Astrocyte (in vitro differentiated cells and primary cell): ENCODE measurements at regions not wholly inside any gene's neighbourhood (a gene's known extent, or its start where the extent isn't known, plus 50 kb on each side); places are given as distances from the start of the nearest gene placed in this dataset.

Source experiments
- DNase-seq: peaks from one replicate; pipeline ENCODE4 v3.0.0-alpha.2; 2010; ENCODE audit warnings: low read depth
- FAIRE-seq: peaks from 2 replicates; lab custom pipeline; 2011; peaks lifted over from hg19 to GRCh38; lab: Jason Lieb, UNC
- H2AFZ ChIP-seq: 2 replicates; pipeline ENCODE4 v1.6.0; 2012; ENCODE audit warnings: low read depth, low read length, inconsistent platforms
- H3K27ac ChIP-seq: 2 replicates; pipeline ENCODE4 v1.5.1; 2011; ENCODE audit warnings: low read depth, low read length, inconsistent platforms
- H3K27me3 ChIP-seq: 2 replicates; pipeline ENCODE4 v1.6.0; 2011; ENCODE audit warnings: low read length, inconsistent platforms; ENCODE audit not compliant: insufficient read depth
- H3K36me3 ChIP-seq: 2 replicates; pipeline ENCODE4 v1.5.1; 2011; ENCODE audit warnings: low read length, inconsistent platforms; ENCODE audit not compliant: insufficient read depth
- H3K4me1 ChIP-seq: 2 replicates; pipeline ENCODE4 v1.5.1; 2011; ENCODE audit warnings: low read length, inconsistent platforms; ENCODE audit not compliant: insufficient read depth
- H3K4me2 ChIP-seq: 2 replicates; pipeline ENCODE4 v1.6.0; 2012; ENCODE audit warnings: low read length, inconsistent platforms
- H3K4me3 ChIP-seq: 2 replicates; pipeline ENCODE4 v1.5.1; 2011; ENCODE audit warnings: low read depth, mild to moderate bottlenecking, low read length, inconsistent platforms; ENCODE audit not compliant: insufficient read depth
- H3K79me2 ChIP-seq: 2 replicates; pipeline ENCODE4 v1.6.0; 2012; ENCODE audit warnings: mild to moderate bottlenecking, low read length, inconsistent platforms; ENCODE audit not compliant: insufficient read depth
- H3K9ac ChIP-seq: 2 replicates; pipeline ENCODE4 v1.6.0; 2012; ENCODE audit warnings: mild to moderate bottlenecking, low read length, inconsistent platforms
- H3K9me3 ChIP-seq: 2 replicates; pipeline ENCODE4 v1.5.1; 2012; ENCODE audit warnings: low read depth, mild to moderate bottlenecking, low read length, inconsistent platforms; ENCODE audit not compliant: insufficient read depth
- H4K20me1 ChIP-seq: 2 replicates; pipeline ENCODE4 v1.6.0; 2012; ENCODE audit warnings: low read length, inconsistent platforms; ENCODE audit not compliant: insufficient read depth
- H3K27ac Mint-ChIP-seq: one replicate; pipeline ENCODE4 v1.8.0; 2021; ENCODE audit warnings: mild to moderate bottlenecking, mixed read lengths; ENCODE audit not compliant: unreplicated experiment
- H3K27me3 Mint-ChIP-seq: one replicate; pipeline ENCODE4 v1.8.0; 2021; ENCODE audit warnings: low read depth, mixed read lengths; ENCODE audit not compliant: unreplicated experiment
- H3K36me3 Mint-ChIP-seq: one replicate; pipeline ENCODE4 v1.8.0; 2021; ENCODE audit warnings: low read depth, mixed read lengths; ENCODE audit not compliant: unreplicated experiment
- H3K4me1 Mint-ChIP-seq: one replicate; pipeline ENCODE4 v1.8.0; 2021; ENCODE audit warnings: low read depth, mixed read lengths; ENCODE audit not compliant: unreplicated experiment
- H3K4me3 Mint-ChIP-seq: one replicate; pipeline ENCODE4 v1.8.0; 2021; ENCODE audit warnings: mild to moderate bottlenecking, moderate library complexity, mixed read lengths; ENCODE audit not compliant: unreplicated experiment
- H3K9me3 Mint-ChIP-seq: one replicate; pipeline ENCODE4 v1.8.0; 2021; ENCODE audit warnings: mild to moderate bottlenecking, mixed read lengths; ENCODE audit not compliant: unreplicated experiment
- CTCF ChIP-seq: IDR thresholded peaks from 2 replicates; pipeline ENCODE4 v1.5.1; 2011; ENCODE audit warnings: low read depth, mild to moderate bottlenecking, inconsistent platforms, low read length, moderate library complexity; ENCODE audit not compliant: insufficient read depth
- EZH2 ChIP-seq: IDR thresholded peaks from 2 replicates; pipeline ENCODE4 v1.6.1; 2012; ENCODE audit warnings: mild to moderate bottlenecking, low read length, inconsistent platforms; ENCODE audit not compliant: insufficient read depth

- no peak overlapping the region for H2AFZ ChIP-seq
- FAIRE-seq (no peak), DNase-seq (no peak)
- no peak overlapping the region for H3K4me2 ChIP-seq
- H3K27ac Mint-ChIP-seq: no peak overlapping the region
- no peaks in the 10 kb centered on the region for H3K9me3 ChIP-seq
- H3K27ac ChIP-seq: no peak overlapping the region
- no peaks in the 10 kb centered on the region for H3K79me2 ChIP-seq
- no peak overlapping the region for H3K9ac ChIP-seq
- no peak for TF ChIP-seq EZH2
- TF ChIP-seq CTCF: no peak
- H3K27me3 Mint-ChIP-seq: no peaks in the 10 kb centered on the region
- H3K36me3 ChIP-seq: no peaks in the 10 kb centered on the region
- no peaks in the 10 kb centered on the region for H3K27me3 ChIP-seq
- no peaks in the 10 kb centered on the region for H3K36me3 Mint-ChIP-seq
- H3K9me3 Mint-ChIP-seq: peaks cover 4% of the 10 kb centered on the region
- no peaks in the 10 kb centered on the region for H3K4me1 Mint-ChIP-seq
- no peaks in the 10 kb centered on the region for H4K20me1 ChIP-seq
- no peaks in the 10 kb centered on the region for H3K4me1 ChIP-seq
- no peak overlapping the region for H3K4me3 ChIP-seq
- H3K4me3 Mint-ChIP-seq: no peak overlapping the region
Measured at GRCh38 chr14:82390586-82390985, 856.9 kb upstream of the SEL1L start.

- Histone ChIP-seq H3K36me3 (no peaks in the 10 kb centered on the region), H3K79me2 (no peaks in the 10 kb centered on the region), H3K4me2 (no peak overlapping the region), H2AFZ (no peak overlapping the region), H3K4me3 (no peak overlapping the region), H3K4me1 (no peaks in the 10 kb centered on the region), H3K9ac (no peak overlapping the region), H3K27me3 (no peaks in the 10 kb centered on the region), H3K27ac (no peak overlapping the region), H4K20me1 (no peaks in the 10 kb centered on the region), H3K9me3 (no peaks in the 10 kb centered on the region)
- Mint-ChIP-seq H3K9me3 (no peaks in the 10 kb centered on the region), H3K4me3 (no peak overlapping the region), H3K27me3 (no peaks in the 10 kb centered on the region), H3K4me1 (no peaks in the 10 kb centered on the region), H3K36me3 (no peaks in the 10 kb centered on the region), H3K27ac (no peak overlapping the region)
- FAIRE-seq: no peak
- no peak for DNase-seq
- no peak for TF ChIP-seq CTCF
- no peak for TF ChIP-seq EZH2
Measured at GRCh38 chr14:82394916-82395315, 861.3 kb upstream of the SEL1L start.

- no peaks in the 10 kb centered on the region for H3K9me3 ChIP-seq
- no peaks in the 10 kb centered on the region for H3K4me1 ChIP-seq
- Mint-ChIP-seq H3K27me3 (no peaks in the 10 kb centered on the region), H3K4me1 (no peaks in the 10 kb centered on the region), H3K4me3 (no peak overlapping the region), H3K36me3 (no peaks in the 10 kb centered on the region), H3K9me3 (no peaks in the 10 kb centered on the region), H3K27ac (no peak overlapping the region)
- DNase-seq: no peak
- H3K27ac ChIP-seq: no peak overlapping the region
- no peaks in the 10 kb centered on the region for H3K27me3 ChIP-seq
- no peak overlapping the region for H3K4me3 ChIP-seq
- TF ChIP-seq EZH2 (no peak), CTCF (no peak)
- no peak overlapping the region for H3K4me2 ChIP-seq
- no peaks in the 10 kb centered on the region for H3K79me2 ChIP-seq
- no peak overlapping the region for H2AFZ ChIP-seq
- FAIRE-seq: no peak
- H4K20me1 ChIP-seq: no peaks in the 10 kb centered on the region
- no peak overlapping the region for H3K9ac ChIP-seq
- no peaks in the 10 kb centered on the region for H3K36me3 ChIP-seq
Measured at GRCh38 chr14:82398256-82398655, 864.6 kb upstream of the SEL1L start.
